ENCODE measurements at regions not wholly inside any gene's neighbourhood (a gene's known extent, or its start where the extent isn't known, plus 50 kb on each side); places are given as distances from the start of the nearest gene placed in this dataset.

DNA sequence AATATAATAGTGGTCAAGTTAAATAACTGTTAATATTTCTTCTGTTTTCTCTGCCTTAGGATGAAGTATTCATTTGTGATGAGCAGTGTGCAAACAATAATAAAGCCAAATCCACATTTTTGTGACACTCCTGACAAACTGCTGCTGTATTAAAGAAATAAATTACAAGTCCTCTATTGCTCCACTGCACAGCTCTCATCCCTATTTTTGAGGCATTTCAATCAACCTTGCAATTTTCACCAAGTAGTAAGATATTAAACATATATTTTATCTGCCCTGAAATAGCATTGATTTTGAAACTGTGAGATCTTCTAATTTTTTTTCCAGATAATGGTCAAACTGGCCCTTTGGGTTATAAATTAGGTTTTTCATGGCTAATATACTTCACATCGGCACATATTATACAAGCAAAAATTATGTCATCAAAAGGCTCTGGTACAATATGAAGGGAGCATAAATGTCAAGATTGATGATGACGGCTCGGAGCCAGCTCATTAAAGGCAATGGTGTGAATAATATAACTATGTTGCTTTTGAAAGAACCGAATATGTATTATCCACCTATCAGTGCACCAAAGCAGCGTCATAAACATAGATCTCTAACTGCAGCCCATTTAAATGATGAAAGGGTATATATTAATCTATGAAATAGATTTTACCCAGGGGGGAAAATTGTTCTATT lies 764.9 kb downstream of the DNAH5 start:
- TF ChIP-seq, protein P1, sequence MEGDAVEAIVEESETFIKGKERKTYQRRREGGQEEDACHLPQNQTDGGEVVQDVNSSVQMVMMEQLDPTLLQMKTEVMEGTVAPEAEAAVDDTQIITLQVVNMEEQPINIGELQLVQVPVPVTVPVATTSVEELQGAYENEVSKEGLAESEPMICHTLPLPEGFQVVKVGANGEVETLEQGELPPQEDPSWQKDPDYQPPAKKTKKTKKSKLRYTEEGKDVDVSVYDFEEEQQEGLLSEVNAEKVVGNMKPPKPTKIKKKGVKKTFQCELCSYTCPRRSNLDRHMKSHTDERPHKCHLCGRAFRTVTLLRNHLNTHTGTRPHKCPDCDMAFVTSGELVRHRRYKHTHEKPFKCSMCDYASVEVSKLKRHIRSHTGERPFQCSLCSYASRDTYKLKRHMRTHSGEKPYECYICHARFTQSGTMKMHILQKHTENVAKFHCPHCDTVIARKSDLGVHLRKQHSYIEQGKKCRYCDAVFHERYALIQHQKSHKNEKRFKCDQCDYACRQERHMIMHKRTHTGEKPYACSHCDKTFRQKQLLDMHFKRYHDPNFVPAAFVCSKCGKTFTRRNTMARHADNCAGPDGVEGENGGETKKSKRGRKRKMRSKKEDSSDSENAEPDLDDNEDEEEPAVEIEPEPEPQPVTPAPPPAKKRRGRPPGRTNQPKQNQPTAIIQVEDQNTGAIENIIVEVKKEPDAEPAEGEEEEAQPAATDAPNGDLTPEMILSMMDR (conservative IDR thresholded peaks at IDR 0.05; ENCODE audit: low read length): no peak
- TF ChIP-seq EZH2phosphoT487 (IDR thresholded peaks at IDR 0.05; ENCODE audit: borderline replicate concordance, low read depth, low read length): no peak
